ENCODE measurements at regions not wholly inside any gene's neighbourhood (a gene's known extent, or its start where the extent isn't known, plus 50 kb on each side); places are given as distances from the start of the nearest gene placed in this dataset.

- TF ChIP-seq POLR2A (IDR thresholded peaks at IDR 0.05): no peak
- no peak for TF ChIP-seq CTCF (IDR thresholded peaks at IDR 0.05)
These were observed 221.9 kb upstream of the LRIG1 start for GRCh38 chr3:66722675-66723074.
